NCI-H1048 (cell line): ENCODE measurements at regions not wholly inside any gene's neighbourhood (a gene's known extent, or its start where the extent isn't known, plus 50 kb on each side); places are given as distances from the start of the nearest gene placed in this dataset.

Source experiments
- DNase-seq: peaks from one replicate; lab custom pipeline; 2025; lab: John Stamatoyannopoulos, UW

GRCh38 chr1:58000116-58000515 lies 546.4 kb downstream of the OMA1 start:
- DNase-seq: no peak

- no peak for DNase-seq
Measured at GRCh38 chr1:57996400-57996799, 550.1 kb downstream of the OMA1 start.

- no peak for DNase-seq
Measured at GRCh38 chr1:57991289-57991688, 555.2 kb downstream of the OMA1 start.

- DNase-seq: no peak
Measured at GRCh38 chr1:57989877-57990276, 556.6 kb downstream of the OMA1 start.

DNA sequence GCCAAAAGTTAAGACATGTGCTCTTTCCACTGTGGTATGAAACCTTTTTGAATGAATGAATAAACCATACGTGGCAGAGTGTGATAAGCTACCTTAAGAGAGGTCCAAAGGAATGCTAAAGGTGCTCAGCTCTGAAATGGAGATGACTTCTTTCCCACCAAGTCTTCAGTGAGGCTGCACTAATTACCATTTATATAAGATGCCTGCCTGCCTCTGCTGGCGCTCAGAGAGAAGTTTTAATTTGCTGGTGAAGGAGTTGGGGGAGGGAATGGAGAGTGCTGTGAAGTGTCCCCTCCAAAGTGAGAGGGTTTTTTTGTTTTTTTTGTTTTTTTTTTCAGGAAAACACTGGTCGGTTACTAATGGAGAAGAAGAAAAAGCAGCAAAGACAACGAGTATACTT lies 559.0 kb downstream of the OMA1 start:
- DNase-seq: no peak

GRCh38 chr1:57986432-57986831 lies 560.1 kb downstream of the OMA1 start:
- no peak for DNase-seq

- DNase-seq: no peak
Measured at GRCh38 chr1:57984277-57984676, 560.4 kb upstream of the DAB1 start.

- no peak for DNase-seq
Measured at GRCh38 chr1:57983441-57983840, 559.6 kb upstream of the DAB1 start.

DNA sequence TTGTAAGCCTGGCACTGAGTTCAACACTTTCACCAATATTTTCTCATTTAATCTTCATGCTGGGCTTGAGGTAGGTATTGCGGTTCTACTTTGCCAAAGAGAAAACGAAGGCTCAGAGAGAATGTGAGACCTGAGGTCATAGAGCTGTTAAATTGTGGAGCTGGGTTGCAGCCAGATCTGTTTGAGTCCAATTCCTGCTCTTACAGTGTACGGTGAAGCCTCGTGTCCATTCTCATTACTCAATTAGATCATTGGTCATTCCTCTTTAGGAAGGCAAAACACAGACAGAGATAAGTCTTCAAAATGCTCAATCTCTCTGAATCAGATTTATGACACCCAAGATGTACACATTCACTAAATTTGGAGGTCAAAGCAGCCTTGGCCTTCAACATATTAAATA lies 559.0 kb upstream of the DAB1 start:
- DNase-seq: no peak

DNA sequence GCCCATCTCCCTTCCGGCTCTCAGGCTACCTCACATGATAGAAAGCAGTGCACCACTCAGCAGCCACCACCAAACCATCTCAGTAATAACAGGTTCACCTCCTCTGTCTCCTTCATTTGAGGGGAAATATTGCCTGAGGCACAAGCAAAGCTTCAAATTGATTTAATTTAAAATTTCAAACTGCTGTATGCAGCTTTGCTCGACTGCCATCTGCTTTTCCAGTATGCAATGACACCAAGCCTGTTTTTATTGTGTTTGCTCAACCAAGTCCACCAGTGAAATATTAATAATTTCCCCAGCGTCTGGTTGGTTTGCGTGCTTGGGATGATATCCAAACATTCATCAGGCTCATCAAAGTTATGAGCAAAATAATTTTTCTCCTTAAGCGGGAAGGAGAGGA lies 552.4 kb upstream of the DAB1 start:
- no peak for DNase-seq

GRCh38 chr1:57968321-57968720 lies 544.5 kb upstream of the DAB1 start:
- DNase-seq: no peak

- no peak for DNase-seq
Measured at GRCh38 chr1:57966751-57967406, 543.0 kb upstream of the DAB1 start.

DNA sequence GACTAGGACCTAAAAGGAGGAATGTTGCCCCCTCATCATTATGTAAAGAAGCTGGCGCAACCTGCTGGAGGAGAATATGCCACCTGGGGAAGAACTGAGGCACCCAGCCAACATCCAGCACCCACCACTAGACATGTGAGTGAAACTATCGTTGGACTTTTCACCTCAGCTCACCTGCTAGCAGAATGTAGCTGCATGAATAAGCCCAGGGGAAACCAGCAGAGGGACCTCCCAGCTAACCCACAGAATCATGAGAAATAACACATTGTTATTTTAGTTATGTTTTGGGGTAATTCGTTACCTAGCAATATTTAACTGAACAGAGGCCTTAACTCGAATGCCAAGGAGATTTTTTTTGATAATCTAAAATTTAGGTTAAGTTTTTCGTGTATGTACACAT lies 542.5 kb upstream of the DAB1 start:
- DNase-seq: no peak

- no peak for DNase-seq
Measured at GRCh38 chr1:57963581-57963980, 539.7 kb upstream of the DAB1 start.

DNA sequence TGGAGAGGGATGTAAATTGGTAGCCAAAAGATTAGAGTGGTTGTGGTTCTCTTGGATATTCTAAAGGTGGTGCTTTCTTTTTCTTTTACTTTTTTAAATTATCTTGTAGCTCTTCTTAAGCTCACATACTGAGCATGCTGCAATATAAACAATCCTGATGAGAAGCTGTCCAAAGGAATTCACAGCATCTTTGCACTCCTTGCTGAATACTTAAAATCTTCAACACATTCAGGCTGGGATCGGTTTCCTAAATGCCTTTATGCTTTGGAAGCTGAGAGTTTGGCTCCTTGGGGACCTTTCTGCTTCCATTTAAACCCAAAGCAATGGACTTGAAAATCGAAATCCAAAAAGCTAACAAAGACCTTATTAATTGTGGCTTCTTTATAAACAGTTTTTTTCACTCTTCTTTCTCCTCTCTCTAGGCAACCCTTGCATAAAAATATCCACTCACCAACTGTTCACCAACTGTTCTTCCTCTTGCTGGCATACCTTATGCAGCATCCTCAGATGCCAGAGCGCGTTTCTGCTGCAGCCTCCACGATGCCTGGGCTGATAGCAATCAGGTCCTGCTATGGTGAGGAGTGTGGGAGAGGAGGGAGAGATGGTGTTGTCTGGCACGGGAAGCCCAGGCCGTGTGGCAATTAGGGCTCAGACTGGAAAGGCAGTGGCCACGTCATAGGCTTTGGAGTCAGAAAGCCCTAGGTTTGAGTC lies 535.8 kb upstream of the DAB1 start:
- no peak for DNase-seq

GRCh38 chr1:57957576-57957975 lies 533.7 kb upstream of the DAB1 start:
- no peak for DNase-seq

DNA sequence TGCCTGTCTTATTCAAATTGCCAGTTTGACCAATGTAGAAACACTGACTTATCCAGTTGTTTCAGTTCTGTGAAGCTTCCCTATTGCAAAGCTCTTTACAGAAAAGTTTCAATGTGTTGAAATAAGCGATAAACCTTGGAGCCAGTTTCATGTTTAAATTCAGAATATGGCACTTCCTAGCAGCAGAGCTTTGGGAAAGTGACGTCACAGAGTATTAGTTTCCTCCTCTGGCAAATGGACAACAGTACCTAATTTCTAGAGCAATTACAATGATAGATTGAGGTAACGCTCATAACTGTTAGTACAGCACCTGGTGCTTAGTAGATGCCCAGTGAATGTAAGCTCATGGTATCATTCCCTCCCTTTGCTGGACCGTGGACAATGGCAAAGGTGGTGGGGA lies 527.5 kb upstream of the DAB1 start:
- no peak for DNase-seq

DNA sequence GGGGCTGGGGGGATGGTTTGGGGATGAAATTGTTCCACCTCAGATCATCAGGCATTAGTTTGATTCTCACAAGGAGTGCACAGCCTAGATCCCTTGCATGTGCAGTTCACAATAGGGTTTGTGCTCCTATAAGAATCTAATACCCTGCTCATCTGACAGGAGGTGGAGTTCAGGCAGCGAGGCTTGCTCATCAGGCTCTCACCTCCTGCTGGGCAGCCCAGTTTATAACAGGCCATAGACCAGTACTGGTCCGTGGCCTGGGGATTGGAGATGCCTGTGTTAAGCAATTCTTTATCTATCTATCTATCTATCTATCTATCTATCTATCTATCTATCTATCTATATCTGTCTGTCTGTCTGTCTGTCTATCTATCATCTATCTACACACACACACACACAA lies 525.3 kb upstream of the DAB1 start:
- DNase-seq: no peak

DNA sequence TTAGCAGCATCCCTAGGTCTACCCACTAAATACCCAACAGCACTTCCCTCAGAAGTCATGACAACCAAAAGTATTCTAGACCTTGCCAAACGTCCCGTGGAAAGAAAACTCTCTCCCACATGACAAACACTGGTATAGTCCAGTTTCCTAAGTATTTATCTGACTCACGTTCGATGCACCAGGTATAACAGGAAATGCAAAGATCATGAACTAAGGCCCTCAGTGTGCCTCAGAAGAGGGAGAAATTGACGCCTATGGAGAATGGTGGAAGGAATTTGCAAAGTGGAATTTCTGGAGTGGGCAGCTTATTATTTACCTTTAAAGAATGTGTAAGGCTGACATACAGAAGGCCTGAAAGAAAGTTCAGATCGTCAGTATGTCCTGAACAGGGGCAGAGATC lies 523.6 kb upstream of the DAB1 start:
- DNase-seq: no peak

GRCh38 chr1:57945045-57945444 lies 521.2 kb upstream of the DAB1 start:
- no peak for DNase-seq

GRCh38 chr1:57943365-57943764 lies 519.5 kb upstream of the DAB1 start:
- DNase-seq: no peak

GRCh38 chr1:57934745-57935144 lies 510.9 kb upstream of the DAB1 start:
- no peak for DNase-seq

GRCh38 chr1:57927003-57927402 lies 503.1 kb upstream of the DAB1 start:
- DNase-seq: no peak

GRCh38 chr1:57926025-57926552 lies 502.2 kb upstream of the DAB1 start:
- DNase-seq: no peak
